GM23248 (cell line): ENCODE measurements at regions not wholly inside any gene's neighbourhood (a gene's known extent, or its start where the extent isn't known, plus 50 kb on each side); places are given as distances from the start of the nearest gene placed in this dataset.

Source experiments
- DNase-seq: peaks from one replicate; pipeline ENCODE4 v3.0.0-alpha.2; 2015
- H2AFZ ChIP-seq: fragments of 200-600 bp; sonication (generic); 2 replicates; pipeline ENCODE4 v1.6.1; 2016; ENCODE audit warnings: antibody characterized with exemption
- H3F3A ChIP-seq: fragments of 200-600 bp; sonication (generic); 2 replicates; pipeline ENCODE4 v1.6.1; 2016; ENCODE audit warnings: mild to moderate bottlenecking, antibody characterized with exemption, mixed run types; ENCODE audit not compliant: insufficient read depth
- H3K27ac ChIP-seq: fragments of 200-600 bp; sonication (generic); 2 replicates; pipeline ENCODE4 v1.5.1; 2016; ENCODE audit warnings: mild to moderate bottlenecking
- H3K27me3 ChIP-seq: fragments of 200-600 bp; sonication (generic); replicated peaks from 2 replicates; pipeline ENCODE4 v1.6.1; 2016; ENCODE audit warnings: mild to moderate bottlenecking; ENCODE audit not compliant: insufficient read depth
- H3K36me3 ChIP-seq: fragments of 200-600 bp; sonication (generic); 2 replicates; pipeline ENCODE4 v1.6.1; 2016; ENCODE audit warnings: low read depth, mild to moderate bottlenecking
- H3K4me1 ChIP-seq: fragments of 200-600 bp; sonication (generic); 2 replicates; pipeline ENCODE4 v1.6.1; 2016; ENCODE audit warnings: mild to moderate bottlenecking; ENCODE audit not compliant: insufficient read depth
- H3K4me2 ChIP-seq: fragments of 200-600 bp; sonication (generic); one replicate; pipeline ENCODE4 v1.6.1; 2016; ENCODE audit warnings: mild to moderate bottlenecking; ENCODE audit not compliant: unreplicated experiment
- H3K4me3 ChIP-seq: fragments of 200-600 bp; sonication (generic); 2 replicates; pipeline ENCODE4 v1.5.1; 2016; ENCODE audit warnings: mild to moderate bottlenecking
- H3K79me2 ChIP-seq: fragments of 200-600 bp; sonication (generic); 2 replicates; pipeline ENCODE4 v1.6.1; 2016; ENCODE audit warnings: mild to moderate bottlenecking; ENCODE audit not compliant: insufficient read depth
- H3K9ac ChIP-seq: fragments of 200-600 bp; sonication (generic); 2 replicates; pipeline ENCODE4 v1.6.1; 2016; ENCODE audit warnings: mild to moderate bottlenecking
- H3K9me2 ChIP-seq: fragments of 200-600 bp; sonication (generic); 2 replicates; pipeline ENCODE4 v1.6.1; 2016; ENCODE audit warnings: mixed run types, mild to moderate bottlenecking, moderate library complexity; ENCODE audit not compliant: insufficient read depth
- H3K9me3 ChIP-seq: fragments of 200-600 bp; sonication (generic); one replicate; pipeline ENCODE4 v1.6.1; 2017; ENCODE audit warnings: low read depth
- H4K20me1 ChIP-seq: fragments of 200-600 bp; sonication (generic); 2 replicates; pipeline ENCODE4 v1.6.0; 2016; ENCODE audit not compliant: insufficient read depth
- EZH2 ChIP-seq: fragments of 200-600 bp; sonication (generic); IDR thresholded peaks from 2 replicates; pipeline ENCODE4 v1.6.1; 2018; ENCODE audit warnings: antibody characterized with exemption, mild to moderate bottlenecking; ENCODE audit not compliant: insufficient read depth, poor library complexity, severe bottlenecking
- EZH2phosphoT487 ChIP-seq: fragments of 200-600 bp; sonication (generic); IDR thresholded peaks from 2 replicates; pipeline ENCODE4 v1.6.1; 2018; ENCODE audit warnings: antibody characterized with exemption, moderate library complexity, mild to moderate bottlenecking, low read depth; ENCODE audit not compliant: insufficient read depth
- WGBS, 2 experiments: methylation state at CpG; one replicate each; pipeline ENCODE4 v1.1.6; 2015 to 2017; ENCODE audit warnings: low lambda C conversion rate in 2 of 2, low coverage in 1 of 2; ENCODE audit errors: missing lambda C conversion rate in 2 of 2; 5-methylcytosine and 5-hydroxymethylcytosine counted together
- in situ Hi-C: fragments of 300-500 bp; cut with MboI; formaldehyde crosslinking; loops from 2 replicates; pipeline ENCODE4 v1.15.0; 2020

DNA sequence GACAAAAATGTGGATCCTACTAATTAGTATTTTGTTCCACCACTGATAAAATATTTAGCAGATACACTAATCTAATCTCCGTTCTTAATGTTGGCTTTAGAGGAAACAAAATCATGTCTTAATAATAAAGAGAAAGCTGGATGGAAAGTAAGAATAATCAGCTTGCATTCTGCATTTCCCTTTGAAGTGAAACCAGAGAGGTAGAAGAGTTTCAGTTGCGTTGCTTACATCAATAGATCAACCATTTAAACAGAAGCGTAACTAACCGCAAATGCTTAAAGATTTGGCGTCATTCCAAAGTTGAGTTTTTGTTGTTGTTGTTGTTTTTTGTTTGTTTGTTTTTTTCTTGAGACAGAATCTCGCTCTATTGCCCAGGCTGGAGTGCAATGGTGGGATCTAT lies 168.9 kb downstream of the TRIML1 start:
- WGBS, 2 experiments: 37 to 44% methylated on average over 6 of the region's 6 CpGs

DNA sequence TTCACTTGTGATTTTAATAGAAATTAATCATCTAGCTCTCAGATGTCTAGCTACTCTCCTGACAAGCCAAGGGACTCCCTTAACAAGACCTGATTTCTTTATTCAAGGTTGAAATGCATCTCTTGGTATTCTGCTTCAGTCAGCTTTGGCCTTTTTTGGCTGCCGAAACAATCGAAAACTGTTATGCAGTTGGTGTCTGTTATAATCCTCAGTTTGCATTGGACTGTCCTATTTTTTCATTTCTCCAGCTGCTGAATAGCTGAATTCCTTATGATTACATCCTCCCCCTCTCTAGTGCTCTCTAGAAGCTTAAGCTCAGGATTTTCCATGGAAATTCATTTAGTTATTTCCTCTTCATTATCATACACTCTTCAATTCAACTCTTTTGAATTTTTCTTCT lies 177.2 kb downstream of the TRIML1 start:
- Histone ChIP-seq H3K79me2 (no peaks in the 10 kb centered on the region), H3K36me3 (no peaks in the 10 kb centered on the region), H3F3A (no peaks in the 10 kb centered on the region), H4K20me1 (no peaks in the 10 kb centered on the region), H3K27me3 (no peaks in the 10 kb centered on the region), H2AFZ (no peak overlapping the region), H3K9me2 (no peaks in the 10 kb centered on the region), H3K4me2 (no peak overlapping the region), H3K4me3 (no peak overlapping the region), H3K27ac (no peak overlapping the region), H3K4me1 (no peaks in the 10 kb centered on the region), H3K9ac (no peak overlapping the region), H3K9me3 (no peaks in the 10 kb centered on the region)
- in situ Hi-C loops: no loop called here
- no peak for DNase-seq
- 59 to 64% methylated on average over 2 of the region's 2 CpGs for WGBS, 2 experiments
- TF ChIP-seq EZH2phosphoT487 (no peak), EZH2 (no peak)

More for the DNA sequence above, 168.9 kb downstream of the TRIML1 start:
- in situ Hi-C loops: no loop called here
- no peaks in the 10 kb centered on the region for H3K9me3 ChIP-seq
- no peak overlapping the region for H3K9ac ChIP-seq
- no peak overlapping the region for H3K4me2 ChIP-seq
- no peaks in the 10 kb centered on the region for H4K20me1 ChIP-seq
- no peak for TF ChIP-seq EZH2
- TF ChIP-seq EZH2phosphoT487: no peak
- H3K4me1 ChIP-seq: no peaks in the 10 kb centered on the region
- H3K27ac ChIP-seq: no peak overlapping the region
- H3F3A ChIP-seq: no peaks in the 10 kb centered on the region
- H3K36me3 ChIP-seq: no peaks in the 10 kb centered on the region
- no peak for DNase-seq
- no peaks in the 10 kb centered on the region for H3K27me3 ChIP-seq
- H2AFZ ChIP-seq: no peak overlapping the region
- H3K79me2 ChIP-seq: no peaks in the 10 kb centered on the region
- H3K4me3 ChIP-seq: no peak overlapping the region
- no peaks in the 10 kb centered on the region for H3K9me2 ChIP-seq

DNA sequence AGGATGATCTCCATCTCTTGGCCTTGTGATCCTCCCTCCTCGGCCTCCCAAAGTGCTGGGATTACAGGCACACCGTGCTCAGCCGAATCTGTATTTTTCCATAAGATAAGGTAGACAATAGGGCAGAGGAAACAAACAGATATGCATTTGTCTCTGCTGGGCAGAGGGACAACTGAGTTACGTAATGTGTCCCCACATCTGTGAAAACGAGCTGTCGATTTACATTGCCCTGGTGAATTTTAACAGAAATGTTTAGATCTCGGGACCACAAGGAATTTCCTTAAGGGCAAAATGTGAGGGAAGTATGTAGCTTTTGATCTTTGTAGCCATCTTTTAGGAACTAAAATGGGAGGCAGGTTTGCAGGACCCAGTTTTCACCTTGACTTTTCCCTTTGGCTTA lies 189.7 kb downstream of the TRIML1 start:
- no peak for TF ChIP-seq EZH2
- no peak for TF ChIP-seq EZH2phosphoT487
- Histone ChIP-seq H3K4me3 (no peak overlapping the region), H3K4me1 (no peaks in the 10 kb centered on the region), H3K79me2 (no peaks in the 10 kb centered on the region), H3K4me2 (no peak overlapping the region), H4K20me1 (no peaks in the 10 kb centered on the region), H3F3A (no peaks in the 10 kb centered on the region), H3K27ac (no peak overlapping the region), H3K36me3 (no peaks in the 10 kb centered on the region), H3K9me2 (no peaks in the 10 kb centered on the region), H3K9ac (no peak overlapping the region), H3K9me3 (no peaks in the 10 kb centered on the region), H2AFZ (no peak overlapping the region), H3K27me3 (no peaks in the 10 kb centered on the region)
- WGBS, 2 experiments: 40 to 45% methylated on average over 7 of the region's 7 CpGs
- DNase-seq: no peak
- in situ Hi-C loops: no loop called here

DNA sequence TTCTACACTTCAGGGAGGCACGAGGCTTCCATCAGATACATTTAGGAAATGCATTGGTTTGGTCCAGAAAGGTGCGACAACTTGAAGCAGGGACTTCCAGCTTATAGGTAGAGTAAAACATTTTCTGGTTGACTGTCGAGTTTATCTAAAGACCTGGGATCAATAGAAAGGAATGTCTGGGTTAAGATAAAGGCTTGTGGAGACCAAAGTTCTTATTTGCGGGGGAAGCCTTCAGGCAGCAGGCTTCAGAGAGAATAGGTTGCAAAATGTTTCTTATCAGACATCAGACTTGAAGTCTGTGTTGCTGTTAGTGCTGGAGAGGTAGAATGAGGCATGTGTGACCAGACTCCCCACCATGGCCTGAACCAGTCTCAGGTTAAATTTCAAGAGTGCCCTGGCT lies 190.3 kb downstream of the TRIML1 start:
- Histone ChIP-seq H3K9me3 (no peaks in the 10 kb centered on the region), H3K4me2 (no peak overlapping the region), H3K9me2 (no peaks in the 10 kb centered on the region), H2AFZ (no peak overlapping the region), H3F3A (no peaks in the 10 kb centered on the region), H3K27me3 (no peaks in the 10 kb centered on the region), H3K79me2 (no peaks in the 10 kb centered on the region), H3K27ac (no peak overlapping the region), H3K36me3 (no peaks in the 10 kb centered on the region), H3K9ac (no peak overlapping the region), H3K4me3 (no peak overlapping the region), H3K4me1 (no peaks in the 10 kb centered on the region), H4K20me1 (no peaks in the 10 kb centered on the region)
- in situ Hi-C loops: no loop called here
- WGBS, 2 experiments: 29 to 31% methylated on average over 4 of the region's 4 CpGs
- DNase-seq: no peak
- TF ChIP-seq EZH2 (no peak), EZH2phosphoT487 (no peak)

DNA sequence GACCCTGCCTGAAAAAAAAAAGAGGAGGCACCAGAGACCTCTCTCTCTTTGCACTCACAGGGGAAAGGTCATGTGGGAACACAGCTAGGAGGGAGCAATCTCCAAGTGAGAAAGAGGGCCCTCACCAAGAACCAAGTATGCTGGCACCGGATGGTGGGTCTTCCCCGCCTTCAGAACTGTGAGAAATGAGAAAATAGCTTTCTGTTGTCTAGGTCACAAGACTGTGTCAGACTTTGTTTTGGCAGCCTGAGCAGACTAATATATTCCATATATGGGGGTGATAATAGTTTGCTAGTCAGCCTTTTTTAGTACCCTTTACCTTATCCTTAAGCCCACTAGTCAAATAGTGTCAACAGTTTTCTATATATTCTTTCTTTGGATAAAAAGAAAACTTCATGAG lies 193.0 kb downstream of the TRIML1 start:
- in situ Hi-C loops: no loop called here
- H2AFZ ChIP-seq: no peak overlapping the region

More for the DNA sequence above, 193.0 kb downstream of the TRIML1 start:
- Histone ChIP-seq H3K27me3 (no peaks in the 10 kb centered on the region), H3K4me1 (no peaks in the 10 kb centered on the region), H3K27ac (no peak overlapping the region), H3K4me3 (no peak overlapping the region), H3K9me3 (no peaks in the 10 kb centered on the region), H3K79me2 (no peaks in the 10 kb centered on the region), H4K20me1 (no peaks in the 10 kb centered on the region), H3K4me2 (no peak overlapping the region), H3K9me2 (no peaks in the 10 kb centered on the region), H3K9ac (no peak overlapping the region), H3K36me3 (no peaks in the 10 kb centered on the region), H3F3A (no peaks in the 10 kb centered on the region)
- TF ChIP-seq EZH2 (no peak), EZH2phosphoT487 (no peak)
- no peak for DNase-seq
- WGBS, 2 experiments: 10 to 11% methylated on average over 2 of the region's 2 CpGs
